ENCODE measurements at regions not wholly inside any gene's neighbourhood (a gene's known extent, or its start where the extent isn't known, plus 50 kb on each side); places are given as distances from the start of the nearest gene placed in this dataset.
"Not testable (repeated sequence)": the region's sequence is repeated elsewhere in the genome, so short reads cannot be mapped to it uniquely, and the experiment has no call there.

GRCh38 chr13:74243637-74244526 lies 109.7 kb upstream of the KLF12 start:
- in situ Hi-C loops (cut with HindIII; ENCODE audit: low pct_unique_long_range_greater_than_20kb, low sequenced_read_pairs) = no loop called here
- H3K27ac ChIP-seq (ENCODE audit: low read length) = no peak overlapping the region
- H3K9me3 ChIP-seq (ENCODE audit: control insufficient read depth, insufficient read depth, low read depth, low read length) = no peaks in the 10 kb centered on the region
- no peak overlapping the region for H3K4me3 ChIP-seq (ENCODE audit: low read depth in 2 of 2, low read length in 2 of 2)
- H3K27me3 ChIP-seq (ENCODE audit: control insufficient read depth, insufficient read depth, low read length) = no peaks in the 10 kb centered on the region
- no TSS peak for BruUV-seq (replicated peaks)
- H3K36me3 ChIP-seq (ENCODE audit: control insufficient read depth, insufficient read depth, low read length) = no peaks in the 10 kb centered on the region
- DNase-seq (ENCODE audit: low read depth, low spot score) (no peak), ATAC-seq (no peak)
- TF ChIP-seq, protein P1, sequence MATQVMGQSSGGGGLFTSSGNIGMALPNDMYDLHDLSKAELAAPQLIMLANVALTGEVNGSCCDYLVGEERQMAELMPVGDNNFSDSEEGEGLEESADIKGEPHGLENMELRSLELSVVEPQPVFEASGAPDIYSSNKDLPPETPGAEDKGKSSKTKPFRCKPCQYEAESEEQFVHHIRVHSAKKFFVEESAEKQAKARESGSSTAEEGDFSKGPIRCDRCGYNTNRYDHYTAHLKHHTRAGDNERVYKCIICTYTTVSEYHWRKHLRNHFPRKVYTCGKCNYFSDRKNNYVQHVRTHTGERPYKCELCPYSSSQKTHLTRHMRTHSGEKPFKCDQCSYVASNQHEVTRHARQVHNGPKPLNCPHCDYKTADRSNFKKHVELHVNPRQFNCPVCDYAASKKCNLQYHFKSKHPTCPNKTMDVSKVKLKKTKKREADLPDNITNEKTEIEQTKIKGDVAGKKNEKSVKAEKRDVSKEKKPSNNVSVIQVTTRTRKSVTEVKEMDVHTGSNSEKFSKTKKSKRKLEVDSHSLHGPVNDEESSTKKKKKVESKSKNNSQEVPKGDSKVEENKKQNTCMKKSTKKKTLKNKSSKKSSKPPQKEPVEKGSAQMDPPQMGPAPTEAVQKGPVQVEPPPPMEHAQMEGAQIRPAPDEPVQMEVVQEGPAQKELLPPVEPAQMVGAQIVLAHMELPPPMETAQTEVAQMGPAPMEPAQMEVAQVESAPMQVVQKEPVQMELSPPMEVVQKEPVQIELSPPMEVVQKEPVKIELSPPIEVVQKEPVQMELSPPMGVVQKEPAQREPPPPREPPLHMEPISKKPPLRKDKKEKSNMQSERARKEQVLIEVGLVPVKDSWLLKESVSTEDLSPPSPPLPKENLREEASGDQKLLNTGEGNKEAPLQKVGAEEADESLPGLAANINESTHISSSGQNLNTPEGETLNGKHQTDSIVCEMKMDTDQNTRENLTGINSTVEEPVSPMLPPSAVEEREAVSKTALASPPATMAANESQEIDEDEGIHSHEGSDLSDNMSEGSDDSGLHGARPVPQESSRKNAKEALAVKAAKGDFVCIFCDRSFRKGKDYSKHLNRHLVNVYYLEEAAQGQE (IDR thresholded peaks at IDR 0.05; ENCODE audit: insufficient read depth in 1 of 2, low read depth in 2 of 2, low read length in 1 of 2) = no peak
- ChIA-PET POLR2A (no interaction called here), CTCF (no interaction called here)
- H3K4me1 ChIP-seq (ENCODE audit: control insufficient read depth, insufficient read depth, low read length) = no peaks in the 10 kb centered on the region
- intact Hi-C loops (cut with micrococcal nuclease; ENCODE audit: unreplicated experiment) = no loop called here

GRCh38 chr13:74241343-74241742 lies 107.1 kb upstream of the KLF12 start:
- intact Hi-C loops (cut with micrococcal nuclease; ENCODE audit: unreplicated experiment); in situ Hi-C loops (cut with HindIII; ENCODE audit: low pct_unique_long_range_greater_than_20kb, low sequenced_read_pairs); H3K9me3 ChIP-seq (ENCODE audit: control insufficient read depth, insufficient read depth, low read depth, low read length); POLR2A ChIA-PET; CTCF ChIA-PET; H3K27me3 ChIP-seq (ENCODE audit: control insufficient read depth, insufficient read depth, low read length); ATAC-seq; DNase-seq (ENCODE audit: low read depth, low spot score); BruUV-seq (replicated peaks); H3K27ac ChIP-seq (ENCODE audit: low read length); H3K4me3 ChIP-seq (ENCODE audit: low read depth in 2 of 2, low read length in 2 of 2); H3K4me1 ChIP-seq (ENCODE audit: control insufficient read depth, insufficient read depth, low read length); H3K36me3 ChIP-seq (ENCODE audit: control insufficient read depth, insufficient read depth, low read length): not testable (repeated sequence)

DNA sequence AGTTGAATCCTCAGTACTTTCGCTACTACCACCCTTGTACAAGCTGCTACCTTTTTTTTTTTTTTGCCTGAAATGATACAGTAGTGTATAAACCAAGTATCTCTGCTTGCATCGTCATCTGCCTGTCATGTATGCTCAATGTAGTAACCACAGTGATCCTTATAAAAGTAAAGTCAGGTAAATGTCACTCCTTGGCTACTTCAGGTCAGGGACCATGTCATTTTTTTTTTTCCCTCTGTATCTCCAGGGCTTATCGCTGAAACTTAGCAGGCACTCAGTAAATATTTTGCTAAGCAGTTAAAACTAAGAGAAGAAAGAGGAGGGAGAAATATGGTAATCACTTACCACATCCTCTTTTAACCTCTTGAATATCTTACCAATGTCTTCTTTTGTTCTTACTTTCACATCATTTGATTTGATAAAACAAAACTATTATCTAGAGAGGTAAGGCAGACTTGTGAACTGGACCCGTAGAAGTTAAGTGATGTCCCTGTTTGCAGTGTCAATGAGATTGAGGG lies 96.8 kb upstream of the KLF12 start:
- no peaks in the 10 kb centered on the region for H3K4me1 ChIP-seq (ENCODE audit: control insufficient read depth, insufficient read depth, low read length)
- no peaks in the 10 kb centered on the region for H3K36me3 ChIP-seq (ENCODE audit: control insufficient read depth, insufficient read depth, low read length)
- H3K27ac ChIP-seq (ENCODE audit: low read length) = no peak overlapping the region
- H3K27me3 ChIP-seq (ENCODE audit: control insufficient read depth, insufficient read depth, low read length) = no peaks in the 10 kb centered on the region
- no TSS peak for BruUV-seq (replicated peaks)
- ChIA-PET POLR2A (no interaction called here), CTCF (no interaction called here)
- no peak for ATAC-seq
- H3K9me3 ChIP-seq (ENCODE audit: control insufficient read depth, insufficient read depth, low read depth, low read length) = no peaks in the 10 kb centered on the region
- intact Hi-C loops (cut with micrococcal nuclease; ENCODE audit: unreplicated experiment) = no loop called here
- H3K4me3 ChIP-seq (ENCODE audit: low read depth in 2 of 2, low read length in 2 of 2) = no peak overlapping the region
- TF ChIP-seq, protein P1 (IDR thresholded peaks at IDR 0.05; ENCODE audit: insufficient read depth in 1 of 2, low read depth in 2 of 2, low read length in 1 of 2) = no peak
- TF ChIP-seq, protein P2, sequence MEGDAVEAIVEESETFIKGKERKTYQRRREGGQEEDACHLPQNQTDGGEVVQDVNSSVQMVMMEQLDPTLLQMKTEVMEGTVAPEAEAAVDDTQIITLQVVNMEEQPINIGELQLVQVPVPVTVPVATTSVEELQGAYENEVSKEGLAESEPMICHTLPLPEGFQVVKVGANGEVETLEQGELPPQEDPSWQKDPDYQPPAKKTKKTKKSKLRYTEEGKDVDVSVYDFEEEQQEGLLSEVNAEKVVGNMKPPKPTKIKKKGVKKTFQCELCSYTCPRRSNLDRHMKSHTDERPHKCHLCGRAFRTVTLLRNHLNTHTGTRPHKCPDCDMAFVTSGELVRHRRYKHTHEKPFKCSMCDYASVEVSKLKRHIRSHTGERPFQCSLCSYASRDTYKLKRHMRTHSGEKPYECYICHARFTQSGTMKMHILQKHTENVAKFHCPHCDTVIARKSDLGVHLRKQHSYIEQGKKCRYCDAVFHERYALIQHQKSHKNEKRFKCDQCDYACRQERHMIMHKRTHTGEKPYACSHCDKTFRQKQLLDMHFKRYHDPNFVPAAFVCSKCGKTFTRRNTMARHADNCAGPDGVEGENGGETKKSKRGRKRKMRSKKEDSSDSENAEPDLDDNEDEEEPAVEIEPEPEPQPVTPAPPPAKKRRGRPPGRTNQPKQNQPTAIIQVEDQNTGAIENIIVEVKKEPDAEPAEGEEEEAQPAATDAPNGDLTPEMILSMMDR (IDR thresholded peaks at IDR 0.05) = no peak
- TF ChIP-seq POLR2AphosphoS5 (IDR thresholded peaks at IDR 0.05; ENCODE audit: low read depth, low read length) (no peak), SIN3A (IDR thresholded peaks at IDR 0.05; ENCODE audit: borderline replicate concordance, insufficient read depth, low read depth, low read length) (no peak), TCF7L2 (IDR thresholded peaks at IDR 0.05; ENCODE audit: low read depth, low read length) (no peak)
- in situ Hi-C loops (cut with HindIII; ENCODE audit: low pct_unique_long_range_greater_than_20kb, low sequenced_read_pairs) = no loop called here
- DNase-seq (ENCODE audit: low read depth, low spot score) = no peak

Measured in Panc1 (cell line).